HL-60 (cell line): ENCODE measurements at regions not wholly inside any gene's neighbourhood (a gene's known extent, or its start where the extent isn't known, plus 50 kb on each side); places are given as distances from the start of the nearest gene placed in this dataset.

Experiments
- CTCF ChIP-seq: IDR thresholded peaks from one replicate; pipeline ENCODE4 v1.5.1; 2011; ENCODE audit warnings: low read length, control low read depth, inconsistent platforms; ENCODE audit not compliant: insufficient read depth
- GABPA ChIP-seq: IDR thresholded peaks from 2 replicates; pipeline ENCODE4 v1.6.1; 2012; ENCODE audit warnings: low read depth
- POLR2AphosphoS5 ChIP-seq: IDR thresholded peaks from 2 replicates; pipeline ENCODE4 v1.6.1; 2012; ENCODE audit warnings: low read depth
- REST ChIP-seq: IDR thresholded peaks from 2 replicates; pipeline ENCODE4 v1.6.1; 2012; ENCODE audit warnings: low read depth; ENCODE audit not compliant: insufficient replicate concordance

- TF ChIP-seq CTCF = no peak
- no peak for TF ChIP-seq POLR2AphosphoS5
- no peak for TF ChIP-seq REST
- no peak for TF ChIP-seq GABPA
Measured at GRCh38 chr14:86999036-86999435, 993.9 kb downstream of the GALC start.
